IPS DF 19.7 (cell line): ENCODE measurements at regions not wholly inside any gene's neighbourhood (a gene's known extent, or its start where the extent isn't known, plus 50 kb on each side); places are given as distances from the start of the nearest gene placed in this dataset.
"Not testable (repeated sequence)": the region's sequence is repeated elsewhere in the genome, so short reads cannot be mapped to it uniquely, and the experiment has no call there.

Experiments used
- DNase-seq: peaks from one replicate; pipeline ENCODE4 v3.0.0-alpha.2; 2013; ENCODE audit warnings: low read depth, low spot score

GRCh38 chr1:116185161-116185701 lies 74.0 kb downstream of the MAB21L3 start:
- DNase-seq, result no peak

DNA sequence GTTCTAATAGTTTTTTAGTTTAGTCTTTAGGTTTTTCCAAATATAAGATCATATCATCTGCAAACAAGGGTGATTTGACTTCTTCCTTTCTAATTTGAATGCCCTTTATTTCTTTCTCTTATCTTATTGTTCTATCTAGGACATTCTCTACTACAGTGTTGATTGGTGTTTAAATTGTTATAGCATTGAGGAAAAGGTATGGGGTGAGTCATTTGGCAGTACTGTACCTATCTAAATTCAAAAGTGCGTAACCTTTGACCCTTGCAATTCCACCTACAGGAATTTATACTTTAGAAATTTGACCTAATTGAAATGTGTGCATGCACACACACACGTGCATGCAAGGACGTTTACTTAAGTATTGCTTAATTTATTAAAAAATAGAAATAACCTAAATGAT lies 78.3 kb downstream of the MAB21L3 start:
- DNase-seq, result no peak

DNA sequence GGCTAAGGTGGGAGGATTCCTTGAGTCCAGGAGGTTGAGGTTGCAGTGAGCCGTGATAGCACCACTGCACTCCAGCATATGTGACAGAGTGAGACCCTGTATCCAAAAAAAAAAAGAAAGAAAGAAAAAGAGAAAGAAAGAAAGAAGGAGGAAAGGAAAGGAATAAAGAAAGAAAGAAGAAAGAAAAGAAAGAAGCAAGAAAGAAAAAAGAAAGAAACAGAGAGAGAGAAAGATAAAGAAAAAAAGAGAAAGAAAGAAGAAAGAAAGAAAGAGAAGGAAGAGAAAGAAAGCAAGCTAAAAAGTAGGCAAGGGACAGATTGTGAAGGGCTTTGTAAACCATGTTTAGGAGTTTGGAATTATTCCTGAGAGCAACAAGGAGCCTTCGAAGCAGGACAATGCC lies 80.1 kb downstream of the MAB21L3 start:
- no peak for DNase-seq

GRCh38 chr1:116193768-116194167 lies 82.6 kb downstream of the MAB21L3 start:
- no peak for DNase-seq

GRCh38 chr1:116194568-116194967 lies 83.4 kb downstream of the MAB21L3 start:
- DNase-seq, result no peak

DNA sequence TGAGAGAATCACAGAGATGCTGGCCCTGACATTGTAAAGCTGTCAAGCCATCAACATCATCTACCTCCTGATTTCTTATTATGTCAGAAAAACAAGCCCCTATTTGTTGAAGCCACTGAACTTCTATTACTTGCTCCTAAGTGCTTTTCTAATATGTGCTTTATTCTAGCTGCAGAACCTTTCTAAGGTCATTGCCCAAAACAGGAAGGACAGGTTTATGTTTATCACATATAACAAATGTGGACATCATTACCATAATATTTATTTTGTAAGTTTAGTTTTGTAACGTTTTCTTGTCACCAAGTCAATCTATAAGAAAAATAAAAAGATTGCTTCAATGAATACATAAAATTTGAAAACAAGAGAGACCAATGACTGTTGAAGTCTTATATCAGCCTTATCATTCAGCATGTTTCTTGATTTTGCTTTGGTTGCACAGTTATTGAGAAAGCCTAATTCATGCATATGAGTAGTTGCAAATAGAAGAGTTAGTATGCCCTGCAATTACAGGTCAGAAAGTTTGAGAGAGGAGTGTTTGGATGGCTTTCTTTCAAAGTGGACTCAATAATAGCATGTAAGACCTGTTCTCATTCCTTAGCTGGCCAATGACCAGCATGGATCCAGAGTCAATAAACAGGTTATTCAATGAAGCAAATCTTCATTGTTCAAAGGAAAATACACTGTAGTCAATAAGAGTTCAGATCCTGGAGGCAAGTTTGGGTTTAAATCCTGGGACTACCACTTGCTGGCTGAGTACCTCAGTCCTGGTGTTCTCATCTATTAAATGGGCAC lies 84.1 kb downstream of the MAB21L3 start:
- DNase-seq, result no peak

DNA sequence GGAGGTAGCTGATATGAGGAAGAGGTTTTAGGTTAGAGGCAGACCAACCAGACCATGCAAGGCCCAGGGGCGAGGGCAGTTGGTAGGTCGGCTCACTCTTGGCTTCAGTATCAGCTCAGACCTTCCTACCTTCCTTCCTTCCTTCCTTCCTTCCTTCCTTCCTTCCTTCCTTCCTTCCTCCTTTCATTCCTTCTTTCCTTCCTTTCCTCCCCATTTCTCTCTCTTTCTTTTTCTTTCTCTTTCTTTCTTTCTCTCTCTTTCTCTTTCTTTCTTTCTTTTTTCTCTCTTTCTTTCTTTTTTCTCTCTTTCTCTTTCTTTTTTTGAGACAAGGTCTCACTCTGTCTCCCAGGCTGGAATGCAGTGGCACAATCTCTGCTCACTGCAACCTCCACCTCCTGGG lies 89.1 kb downstream of the MAB21L3 start:
- DNase-seq, result not testable (repeated sequence)

DNA sequence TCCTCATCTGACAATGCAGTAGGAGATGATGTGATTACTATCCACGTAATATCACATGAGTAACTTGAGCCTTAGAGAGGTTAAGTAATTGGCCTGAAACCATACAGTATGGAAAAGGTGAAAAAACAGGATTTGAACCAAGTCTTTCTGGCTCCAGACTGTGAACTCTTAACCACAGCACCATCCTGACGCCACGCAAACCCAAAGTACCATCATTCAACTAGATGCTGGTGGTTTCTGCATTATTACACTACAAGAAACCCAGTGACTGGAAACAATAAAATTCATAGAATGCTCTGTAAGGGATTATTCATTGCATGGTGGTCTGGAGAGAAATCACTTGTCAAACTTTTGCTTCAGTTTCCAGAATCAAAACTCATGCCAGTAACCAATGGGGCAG lies 90.7 kb downstream of the MAB21L3 start:
- no peak for DNase-seq

DNA sequence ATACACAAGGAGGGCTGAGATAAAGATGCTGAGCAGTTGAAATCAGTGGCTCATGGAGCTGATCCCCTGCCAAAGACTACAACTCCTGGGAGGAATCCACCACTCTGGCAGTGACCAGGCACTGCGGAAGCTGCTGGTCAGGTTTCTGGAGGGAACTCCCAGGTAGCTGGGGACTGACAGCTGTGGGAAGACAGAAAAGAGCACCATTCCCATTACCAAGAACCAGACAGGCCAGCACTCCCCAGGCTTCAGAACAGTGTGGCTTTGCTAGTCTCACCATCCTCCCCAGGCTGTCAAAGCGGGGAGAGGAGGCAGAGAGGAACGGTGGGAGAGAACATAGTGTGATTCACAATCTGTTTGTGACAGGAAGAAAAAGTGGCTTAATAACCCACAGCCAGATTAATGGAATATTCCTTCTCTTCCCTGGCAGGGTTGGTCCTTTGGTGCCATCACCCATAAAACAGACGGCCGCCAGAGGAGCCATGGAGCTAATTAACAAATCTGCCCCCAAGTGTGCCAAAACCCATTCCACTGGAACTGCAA lies 92.1 kb downstream of the MAB21L3 start:
- DNase-seq, result no peak

DNA sequence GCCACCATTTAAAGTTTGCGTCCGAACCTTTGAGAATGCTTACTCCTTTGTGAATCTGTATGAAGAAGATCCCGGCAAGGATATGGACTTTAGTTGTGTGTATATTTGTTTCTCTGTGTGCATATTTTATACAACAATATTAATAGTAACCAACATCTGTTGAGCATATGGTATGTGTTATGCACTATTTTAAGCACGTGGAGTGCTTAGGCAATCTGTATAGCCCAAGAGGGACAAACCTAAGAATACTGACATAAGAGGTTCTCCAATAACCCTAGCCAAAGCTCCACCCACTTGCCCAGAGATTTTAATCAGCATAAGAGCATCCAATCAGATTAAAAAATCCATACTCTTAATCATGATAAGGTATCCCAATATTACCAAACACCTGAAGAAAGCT lies 92.7 kb downstream of the MAB21L3 start:
- no peak for DNase-seq

DNA sequence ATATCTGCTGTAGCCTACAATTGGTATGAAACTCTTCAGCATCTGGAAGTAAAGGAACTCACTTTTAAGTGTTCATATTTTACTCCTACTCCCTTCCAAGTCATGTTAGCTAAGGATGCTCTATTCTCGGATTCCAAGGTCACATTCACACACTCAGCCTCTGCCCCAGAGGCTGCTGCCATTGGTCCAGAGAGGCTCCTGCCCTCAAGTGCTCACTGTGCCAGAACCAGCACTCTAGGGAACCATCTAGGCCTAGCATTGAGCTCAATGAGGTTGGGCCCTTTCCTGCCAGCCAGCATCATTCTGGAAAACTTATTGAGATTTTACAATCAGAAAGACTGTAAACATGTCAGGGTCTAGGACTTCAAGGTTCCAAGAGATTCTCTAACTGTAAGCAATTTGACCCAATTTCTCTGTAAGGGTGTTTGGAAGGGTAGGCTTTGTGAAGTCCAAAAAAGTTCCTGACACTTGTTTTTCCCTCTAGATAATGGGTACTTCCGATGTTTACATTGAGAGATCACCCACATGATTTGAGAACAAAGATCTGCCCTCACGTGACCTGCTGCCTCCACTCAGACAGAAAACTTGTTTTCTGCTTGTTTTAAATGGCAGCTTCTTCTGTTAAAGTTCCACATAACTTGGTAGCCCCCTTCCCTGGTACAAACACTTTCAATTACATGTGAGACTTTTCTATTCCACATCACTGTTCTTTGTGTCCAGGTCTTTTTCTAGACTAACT lies 94.9 kb downstream of the MAB21L3 start:
- DNase-seq, result no peak

- DNase-seq, result no peak
Observed at GRCh38 chr1:116207126-116207735, 96.0 kb downstream of the MAB21L3 start.

DNA sequence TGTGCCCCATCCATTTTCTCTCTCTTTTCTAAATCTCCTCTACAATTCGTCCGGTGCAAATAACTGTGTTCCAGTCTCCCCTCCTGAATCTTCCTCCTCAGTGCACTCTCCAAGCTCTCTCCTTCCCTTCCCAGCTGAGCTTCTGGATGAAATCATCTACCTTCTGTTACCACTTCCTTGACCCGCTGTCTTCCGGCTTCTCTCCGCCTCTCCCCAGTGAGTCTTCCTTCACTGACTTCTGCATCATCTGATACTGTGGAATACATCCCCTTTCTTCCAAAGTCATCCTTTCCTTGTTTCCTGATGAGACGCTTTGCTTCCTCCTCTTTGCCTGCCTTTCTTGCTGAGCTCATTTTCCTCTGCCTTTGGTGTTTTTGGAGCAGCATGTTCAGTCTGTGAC lies 96.9 kb downstream of the MAB21L3 start:
- DNase-seq, result no peak

- DNase-seq, result no peak
Observed at GRCh38 chr1:116211294-116211693, 100.1 kb downstream of the MAB21L3 start.

DNA sequence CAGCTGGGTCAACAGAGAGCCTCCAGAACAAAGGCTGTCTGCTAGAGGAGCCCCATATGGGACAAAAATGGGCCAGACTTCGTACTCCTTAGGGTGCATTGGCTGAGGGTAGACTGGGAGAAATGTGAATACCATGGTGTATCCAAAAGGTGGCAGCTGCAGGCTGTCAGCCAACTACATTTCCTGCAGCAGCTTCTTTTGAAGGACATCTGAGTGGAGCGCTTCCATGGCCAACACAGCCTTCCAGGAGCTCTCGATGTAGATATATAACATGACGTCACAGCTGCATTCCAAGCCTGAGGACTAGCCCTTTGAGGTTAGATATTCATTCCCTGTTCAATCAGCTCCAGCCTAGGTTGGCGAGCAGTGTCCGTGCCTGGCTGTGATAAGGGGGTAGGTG lies 107.7 kb downstream of the MAB21L3 start:
- DNase-seq, result no peak

- no peak for DNase-seq
Observed at GRCh38 chr1:116219651-116220434, 108.6 kb downstream of the MAB21L3 start.

DNA sequence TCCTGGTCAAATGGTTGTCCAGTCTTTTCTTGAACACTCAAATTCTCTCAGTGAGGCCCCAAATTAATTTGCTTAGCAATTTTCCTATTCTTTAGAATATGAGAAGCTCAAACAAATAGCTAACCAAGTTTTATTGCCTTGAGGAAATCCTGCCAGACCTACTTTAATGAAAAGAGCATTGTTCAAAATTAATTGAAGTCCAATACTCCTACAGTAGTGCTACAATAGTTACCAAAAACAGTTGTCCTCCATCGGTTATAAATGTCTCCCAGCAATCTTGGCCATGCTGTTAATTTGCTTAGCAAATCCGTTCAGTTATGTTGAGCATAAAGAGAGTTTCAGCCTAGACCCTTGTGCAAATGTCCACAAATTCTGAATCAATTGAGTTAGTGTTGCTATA lies 112.9 kb downstream of the MAB21L3 start:
- no peak for DNase-seq

- DNase-seq, result no peak
Observed at GRCh38 chr1:116224561-116224960, 113.4 kb downstream of the MAB21L3 start.

- DNase-seq, result no peak
Observed at GRCh38 chr1:116226017-116226416, 114.8 kb downstream of the MAB21L3 start.

DNA sequence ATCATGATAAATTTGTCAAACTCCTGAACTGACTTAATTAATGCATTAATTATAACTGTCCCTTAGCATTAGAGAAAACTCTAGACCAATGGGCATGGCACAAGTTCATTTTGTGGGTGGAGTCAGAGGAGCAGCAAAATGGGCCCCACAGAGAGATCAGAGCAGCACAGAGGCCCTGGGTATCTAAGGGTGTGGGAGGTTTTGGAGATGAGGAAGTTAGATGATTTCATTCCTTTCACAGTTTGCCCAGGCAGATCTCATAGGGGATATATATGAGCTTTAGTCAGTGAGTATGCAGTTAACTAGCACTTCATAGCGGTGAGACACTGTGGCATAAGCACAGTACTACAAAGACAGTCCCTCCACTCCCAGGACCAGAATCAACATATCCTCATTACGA lies 117.3 kb downstream of the MAB21L3 start:
- DNase-seq, result no peak

DNA sequence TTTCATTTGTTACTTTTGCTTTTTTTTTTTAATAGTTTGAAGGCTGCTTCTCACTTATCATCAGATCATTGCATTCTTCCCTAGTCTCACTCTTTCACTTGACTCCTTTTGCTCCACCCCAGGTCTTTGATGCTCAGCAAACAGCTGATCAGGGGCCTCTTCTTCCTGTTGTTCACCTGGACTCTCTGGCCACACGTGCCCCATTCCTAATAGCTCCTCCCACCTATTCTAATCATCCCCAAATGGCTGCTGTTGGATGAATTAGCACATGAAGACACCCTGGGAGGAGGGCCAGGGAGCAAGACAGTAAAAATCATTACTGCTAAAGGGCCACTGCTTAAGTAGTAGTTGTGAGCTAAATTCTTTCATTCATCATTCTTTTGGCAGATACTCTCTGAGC lies 119.5 kb downstream of the MAB21L3 start:
- peak; percentile 17 for DNase-seq
